Trophoblast cell (in vitro differentiated cells and primary cell): ENCODE measurements at regions not wholly inside any gene's neighbourhood (a gene's known extent, or its start where the extent isn't known, plus 50 kb on each side); places are given as distances from the start of the nearest gene placed in this dataset.
"Not testable (repeated sequence)": the region's sequence is repeated elsewhere in the genome, so short reads cannot be mapped to it uniquely, and the experiment has no call there.

Experiments
- DNase-seq, 2 donors: peaks; one replicate each; pipeline ENCODE4 v3.0.0-alpha.2; 2016
- H2AFZ ChIP-seq: 2 replicates; pipeline ENCODE4 v1.6.1; 2013; ENCODE audit warnings: low read length, moderate library complexity, mild to moderate bottlenecking; ENCODE audit not compliant: insufficient read depth, poor library complexity
- H2AK5ac ChIP-seq: 2 replicates; pipeline ENCODE4 v1.6.1; 2013; ENCODE audit warnings: mild to moderate bottlenecking, low read length
- H2BK120ac ChIP-seq: 2 replicates; pipeline ENCODE4 v1.6.1; 2013; ENCODE audit warnings: low read length, mild to moderate bottlenecking, moderate library complexity; ENCODE audit not compliant: insufficient read depth, poor library complexity
- H2BK12ac ChIP-seq: 2 replicates; pipeline ENCODE4 v1.6.1; 2013; ENCODE audit warnings: mild to moderate bottlenecking, low read length, moderate library complexity
- H2BK5ac ChIP-seq: 2 replicates; pipeline ENCODE4 v1.6.1; 2013; ENCODE audit warnings: low read length, low read depth, moderate library complexity, mild to moderate bottlenecking; ENCODE audit not compliant: poor library complexity
- H3K14ac ChIP-seq: 2 replicates; pipeline ENCODE4 v1.6.1; 2013; ENCODE audit warnings: mild to moderate bottlenecking, low read length
- H3K18ac ChIP-seq: 2 replicates; pipeline ENCODE4 v1.6.1; 2013; ENCODE audit warnings: mild to moderate bottlenecking, low read length
- H3K23ac ChIP-seq: 2 replicates; pipeline ENCODE4 v1.6.1; 2013; ENCODE audit warnings: low read length
- H3K27ac ChIP-seq: 2 replicates; pipeline ENCODE4 v1.5.1; 2013; ENCODE audit warnings: low read depth, mild to moderate bottlenecking, inconsistent platforms, low read length, moderate library complexity
- H3K27me3 ChIP-seq: 2 replicates; pipeline ENCODE4 v1.6.1; 2013; ENCODE audit warnings: inconsistent platforms, mild to moderate bottlenecking, low read length, moderate library complexity; ENCODE audit not compliant: insufficient read depth
- H3K36me3 ChIP-seq, 2 experiments: 1 replicate in 1 of 2; 2 replicates in 1 of 2; pipeline ENCODE4 v1.6.1; 2013; ENCODE audit warnings: low read length in 2 of 2, mild to moderate bottlenecking in 2 of 2, moderate library complexity in 1 of 2; ENCODE audit not compliant: insufficient read depth in 2 of 2, control insufficient read depth in 1 of 2
- H3K4ac ChIP-seq: 2 replicates; pipeline ENCODE4 v1.6.1; 2013; ENCODE audit warnings: low read depth, mild to moderate bottlenecking, low read length, moderate library complexity
- H3K4me1 ChIP-seq, 2 experiments: 1 replicate in 1 of 2; 2 replicates in 1 of 2; pipeline ENCODE4 v1.6.1; 2013; ENCODE audit warnings: low read length in 2 of 2, mild to moderate bottlenecking in 2 of 2, moderate library complexity in 1 of 2; ENCODE audit not compliant: insufficient read depth in 2 of 2, control insufficient read depth in 1 of 2
- H3K4me2 ChIP-seq: 2 replicates; pipeline ENCODE4 v1.6.1; 2013; ENCODE audit warnings: inconsistent platforms, mild to moderate bottlenecking, low read length, moderate library complexity
- H3K4me3 ChIP-seq: 2 replicates; pipeline ENCODE4 v1.5.1; 2013; ENCODE audit warnings: mild to moderate bottlenecking, low read depth, low read length, inconsistent platforms
- H3K79me1 ChIP-seq: one replicate; pipeline ENCODE4 v1.6.1; 2013; ENCODE audit warnings: low read length
- H3K79me2 ChIP-seq: 2 replicates; pipeline ENCODE4 v1.6.1; 2013; ENCODE audit warnings: low read length, mild to moderate bottlenecking; ENCODE audit not compliant: control insufficient read depth, insufficient read depth, poor library complexity
- H3K9ac ChIP-seq: 2 replicates; pipeline ENCODE4 v1.6.1; 2013; ENCODE audit warnings: mild to moderate bottlenecking, low read length
- H3K9me3 ChIP-seq: 2 replicates; pipeline ENCODE4 v1.6.1; 2013; ENCODE audit warnings: low read depth, mild to moderate bottlenecking, control low read depth, inconsistent platforms, low read length; ENCODE audit not compliant: insufficient read depth
- H4K12ac ChIP-seq: 2 replicates; pipeline ENCODE4 v1.6.1; 2013; ENCODE audit warnings: low read depth, mild to moderate bottlenecking, low read length, moderate library complexity
- H4K8ac ChIP-seq: 2 replicates; pipeline ENCODE4 v1.6.1; 2013; ENCODE audit warnings: low read depth, mild to moderate bottlenecking, low read length, moderate library complexity
- H4K91ac ChIP-seq: one replicate; pipeline ENCODE4 v1.6.1; 2013; ENCODE audit warnings: low read depth, mild to moderate bottlenecking, low read length, moderate library complexity
- WGBS: extraction: QIAGEN DNeasy Blood & Tissue Kit; methylation state at CpG from one replicate; pipeline ENCODE4 v1.1.7; 2013; ENCODE audit warnings: missing lambda C conversion rate; ENCODE audit not compliant: insufficient read length, insufficient coverage; ENCODE audit errors: extremely low coverage; 5-methylcytosine and 5-hydroxymethylcytosine counted together

DNA sequence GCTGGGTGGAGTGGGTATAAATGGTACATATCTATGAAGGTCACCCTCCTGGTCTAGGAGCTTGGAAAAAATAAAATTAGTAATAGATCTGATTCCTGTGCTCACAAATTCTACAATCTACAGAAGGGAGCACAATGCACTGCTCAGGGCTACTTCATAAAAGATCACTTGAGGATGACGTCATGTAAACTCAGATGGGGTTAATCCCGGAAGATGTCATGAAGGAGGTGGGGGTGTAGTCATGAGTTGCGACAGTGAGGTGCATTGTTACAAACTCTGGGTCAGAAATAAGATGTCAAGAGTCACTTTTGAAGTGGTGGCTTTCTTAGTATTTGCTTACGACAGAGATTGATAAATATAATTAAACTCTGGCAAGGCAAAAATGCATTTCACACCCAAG lies 68.2 kb downstream of the LHX9 start:
- Histone ChIP-seq H3K79me1 (no peaks in the 10 kb centered on the region), H3K14ac (no peak overlapping the region), H3K27ac (no peak overlapping the region), H2BK120ac (no peak overlapping the region), H2AFZ (no peak overlapping the region), H3K23ac (no peak overlapping the region), H3K79me2 (no peaks in the 10 kb centered on the region), H4K91ac (no peak overlapping the region), H4K8ac (no peak overlapping the region), H3K4me3 (no peak overlapping the region), H3K27me3 (no peaks in the 10 kb centered on the region), H3K9ac (no peak overlapping the region), H3K9me3 (no peaks in the 10 kb centered on the region), H3K4me2 (no peak overlapping the region), H3K18ac (no peak overlapping the region), H3K4ac (no peak overlapping the region), H4K12ac (no peak overlapping the region), H2BK5ac (no peak overlapping the region), H3K36me3 (no peaks in the 10 kb centered on the region), H2BK12ac (no peak overlapping the region), H3K4me1 (no peaks in the 10 kb centered on the region), H2AK5ac (no peak overlapping the region)
- no CpG with 5 or more reads among the region's 4 CpGs for WGBS
- no peak for DNase-seq

DNA sequence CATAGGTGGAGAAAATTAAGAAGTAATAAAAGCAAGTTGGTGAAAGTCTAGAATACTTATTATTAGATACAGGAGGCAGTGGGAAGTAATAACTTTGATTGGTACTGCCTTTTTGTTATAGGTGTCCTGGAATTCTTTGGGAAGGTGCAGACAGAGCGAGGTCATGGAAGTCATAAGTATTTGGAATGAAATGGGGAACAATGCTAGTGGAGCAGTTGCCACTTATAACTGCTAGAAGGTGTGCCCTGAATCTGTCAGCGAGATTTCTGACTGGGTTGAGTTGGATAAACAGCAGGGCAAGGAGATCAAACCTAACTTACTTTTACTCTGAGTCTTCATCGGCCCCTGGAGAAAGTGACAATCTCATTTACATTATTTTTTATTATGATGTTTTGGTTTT lies 69.6 kb downstream of the LHX9 start:
- no peak overlapping the region for H3K27ac ChIP-seq
- no peak overlapping the region for H2AFZ ChIP-seq
- H3K4ac ChIP-seq, result no peak overlapping the region
- H2AK5ac ChIP-seq, result no peak overlapping the region
- no peak overlapping the region for H2BK12ac ChIP-seq
- no peaks in the 10 kb centered on the region for H3K36me3 ChIP-seq
- no peak overlapping the region for H3K4me3 ChIP-seq
- no peak overlapping the region for H2BK120ac ChIP-seq
- H3K14ac ChIP-seq, result no peak overlapping the region
- DNase-seq, result no peak
- no peak overlapping the region for H3K9ac ChIP-seq
- no peaks in the 10 kb centered on the region for H3K27me3 ChIP-seq
- H3K4me1 ChIP-seq, result no peaks in the 10 kb centered on the region
- no peak overlapping the region for H4K12ac ChIP-seq
- no peak overlapping the region for H3K4me2 ChIP-seq
- no peaks in the 10 kb centered on the region for H3K79me2 ChIP-seq
- no peak overlapping the region for H3K18ac ChIP-seq
- no peaks in the 10 kb centered on the region for H3K9me3 ChIP-seq
- no peak overlapping the region for H4K91ac ChIP-seq
- no peak overlapping the region for H3K23ac ChIP-seq
- no peaks in the 10 kb centered on the region for H3K79me1 ChIP-seq
- H2BK5ac ChIP-seq, result no peak overlapping the region
- no CpG with 5 or more reads among the region's 3 CpGs for WGBS
- H4K8ac ChIP-seq, result no peak overlapping the region

- no peak overlapping the region for H3K9ac ChIP-seq
- no CpG with 5 or more reads among the region's 3 CpGs for WGBS
Measured at GRCh38 chr1:197987294-197987693, 70.1 kb downstream of the LHX9 start.

GRCh38 chr1:197988581-197988980 lies 71.4 kb downstream of the LHX9 start:
- not testable (repeated sequence) for H2BK12ac ChIP-seq, H3K18ac ChIP-seq, H3K4me1 ChIP-seq, H3K9ac ChIP-seq, H3K23ac ChIP-seq, H3K9me3 ChIP-seq, H3K36me3 ChIP-seq, H2BK5ac ChIP-seq, H3K79me1 ChIP-seq, H3K4me2 ChIP-seq, H3K14ac ChIP-seq, H3K79me2 ChIP-seq, H3K4ac ChIP-seq, H2BK120ac ChIP-seq, H2AFZ ChIP-seq, H2AK5ac ChIP-seq, DNase-seq, H3K27ac ChIP-seq, H3K4me3 ChIP-seq, H4K91ac ChIP-seq, H4K8ac ChIP-seq, H3K27me3 ChIP-seq, H4K12ac ChIP-seq
- no CpG with 5 or more reads among the region's 7 CpGs for WGBS

More at GRCh38 chr1:197987294-197987693, 70.1 kb downstream of the LHX9 start:
- Histone ChIP-seq H4K91ac (no peak overlapping the region), H2AFZ (no peak overlapping the region), H3K4me2 (no peak overlapping the region), H3K79me1 (no peaks in the 10 kb centered on the region), H4K8ac (no peak overlapping the region), H3K23ac (no peak overlapping the region), H3K27me3 (no peaks in the 10 kb centered on the region), H3K4ac (no peak overlapping the region), H3K79me2 (no peaks in the 10 kb centered on the region), H3K14ac (no peak overlapping the region), H2AK5ac (no peak overlapping the region), H3K27ac (no peak overlapping the region), H3K9me3 (no peaks in the 10 kb centered on the region), H3K4me1 (no peaks in the 10 kb centered on the region), H3K18ac (no peak overlapping the region), H3K4me3 (no peak overlapping the region), H2BK120ac (no peak overlapping the region), H4K12ac (no peak overlapping the region), H2BK5ac (no peak overlapping the region), H2BK12ac (no peak overlapping the region), H3K36me3 (no peaks in the 10 kb centered on the region)
- DNase-seq, result no peak
